Astrocyte (in vitro differentiated cells and primary cell): ENCODE measurements at regions not wholly inside any gene's neighbourhood (a gene's known extent, or its start where the extent isn't known, plus 50 kb on each side); places are given as distances from the start of the nearest gene placed in this dataset.

Experiments
- EZH2 ChIP-seq: IDR thresholded peaks from 2 replicates; pipeline ENCODE4 v1.6.1; 2012; ENCODE audit warnings: mild to moderate bottlenecking, low read length, inconsistent platforms; ENCODE audit not compliant: insufficient read depth
- TF ChIP-seq, protein P1 (sequence below): IDR thresholded peaks from 2 replicates; pipeline ENCODE4 v1.5.1; 2011; ENCODE audit warnings: low read depth, mild to moderate bottlenecking, inconsistent platforms, low read length, moderate library complexity; ENCODE audit not compliant: insufficient read depth

DNA sequence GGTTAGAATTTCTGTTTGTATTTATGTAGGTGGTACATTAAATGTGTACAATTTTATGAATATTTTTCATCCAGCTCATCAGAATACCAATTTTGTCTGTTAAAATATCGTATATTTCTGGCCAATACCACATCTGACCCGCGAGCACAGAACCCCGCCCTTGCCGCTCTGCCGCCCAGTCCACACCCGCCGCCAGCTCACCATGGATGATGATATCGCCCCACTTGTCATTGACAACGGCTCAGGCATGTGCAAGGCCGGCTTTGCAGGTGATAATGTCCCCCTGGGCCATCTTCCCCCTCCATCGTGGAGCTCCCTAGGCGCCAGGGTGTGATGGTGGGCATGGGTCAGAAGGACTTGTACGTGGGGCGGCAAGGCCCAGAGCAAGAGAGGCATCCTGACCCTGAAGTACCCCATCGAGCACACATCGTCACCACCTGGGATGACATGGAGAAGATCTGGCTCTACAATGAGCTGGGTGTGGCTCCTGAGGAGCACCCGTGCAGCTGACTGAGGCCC is 153.2 kb downstream of the CAVIN4 start:
- TF ChIP-seq, protein P1, sequence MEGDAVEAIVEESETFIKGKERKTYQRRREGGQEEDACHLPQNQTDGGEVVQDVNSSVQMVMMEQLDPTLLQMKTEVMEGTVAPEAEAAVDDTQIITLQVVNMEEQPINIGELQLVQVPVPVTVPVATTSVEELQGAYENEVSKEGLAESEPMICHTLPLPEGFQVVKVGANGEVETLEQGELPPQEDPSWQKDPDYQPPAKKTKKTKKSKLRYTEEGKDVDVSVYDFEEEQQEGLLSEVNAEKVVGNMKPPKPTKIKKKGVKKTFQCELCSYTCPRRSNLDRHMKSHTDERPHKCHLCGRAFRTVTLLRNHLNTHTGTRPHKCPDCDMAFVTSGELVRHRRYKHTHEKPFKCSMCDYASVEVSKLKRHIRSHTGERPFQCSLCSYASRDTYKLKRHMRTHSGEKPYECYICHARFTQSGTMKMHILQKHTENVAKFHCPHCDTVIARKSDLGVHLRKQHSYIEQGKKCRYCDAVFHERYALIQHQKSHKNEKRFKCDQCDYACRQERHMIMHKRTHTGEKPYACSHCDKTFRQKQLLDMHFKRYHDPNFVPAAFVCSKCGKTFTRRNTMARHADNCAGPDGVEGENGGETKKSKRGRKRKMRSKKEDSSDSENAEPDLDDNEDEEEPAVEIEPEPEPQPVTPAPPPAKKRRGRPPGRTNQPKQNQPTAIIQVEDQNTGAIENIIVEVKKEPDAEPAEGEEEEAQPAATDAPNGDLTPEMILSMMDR = no peak
- TF ChIP-seq EZH2 = no peak
